OCI-LY1 (cell line): ENCODE measurements at regions not wholly inside any gene's neighbourhood (a gene's known extent, or its start where the extent isn't known, plus 50 kb on each side); places are given as distances from the start of the nearest gene placed in this dataset.

ENCODE experiments used
- H2AFZ ChIP-seq: fragments of 200-600 bp; sonication (generic), shearing (Covaris generic); 2 replicates; pipeline ENCODE4 v1.6.0; 2014; ENCODE audit warnings: antibody characterized with exemption, mild to moderate bottlenecking, low read length
- H3F3A ChIP-seq: fragments of 200-600 bp; sonication (generic), shearing (Covaris generic); 2 replicates; pipeline ENCODE4 v1.6.0; 2014; ENCODE audit warnings: mild to moderate bottlenecking, antibody characterized with exemption, low read length, moderate library complexity; ENCODE audit not compliant: insufficient read depth
- H3K27ac ChIP-seq: fragments of 200-600 bp; sonication (generic); 2 replicates; pipeline ENCODE4 v1.5.1; 2014; ENCODE audit warnings: low read length, mixed run types, mild to moderate bottlenecking, low read depth; ENCODE audit not compliant: poor library complexity, severe bottlenecking
- H3K27me3 ChIP-seq: fragments of 200-600 bp; sonication (generic); 2 replicates; pipeline ENCODE4 v1.6.0; 2014; ENCODE audit warnings: antibody characterized with exemption, mild to moderate bottlenecking, low read length, moderate library complexity; ENCODE audit not compliant: insufficient read depth
- H3K36me3 ChIP-seq: fragments of 200-600 bp; sonication (generic); 2 replicates; pipeline ENCODE4 v1.6.1; 2014; ENCODE audit warnings: mild to moderate bottlenecking, antibody characterized with exemption, low read length, moderate library complexity, mixed read lengths; ENCODE audit not compliant: insufficient read depth
- H3K4me1 ChIP-seq: fragments of 200-600 bp; sonication (generic); 2 replicates; pipeline ENCODE4 v1.5.1; 2014; ENCODE audit warnings: mild to moderate bottlenecking, low read length, moderate library complexity; ENCODE audit not compliant: insufficient read depth, severe bottlenecking
- H3K4me2 ChIP-seq: fragments of 200-600 bp; sonication (generic), shearing (Covaris generic); 2 replicates; pipeline ENCODE4 v1.6.1; 2014; ENCODE audit warnings: low read length
- H3K4me3 ChIP-seq: fragments of 200-600 bp; sonication (generic); 2 replicates; pipeline ENCODE4 v1.5.1; 2014; ENCODE audit warnings: low read length, low read depth, mild to moderate bottlenecking, mixed read lengths; ENCODE audit not compliant: poor library complexity, severe bottlenecking
- H3K79me2 ChIP-seq: fragments of 200-600 bp; shearing (Covaris generic); 2 replicates; pipeline ENCODE4 v1.6.1; 2016; ENCODE audit warnings: mixed run types, low read length, mixed read lengths; ENCODE audit not compliant: insufficient read depth
- H3K9ac ChIP-seq: fragments of 200-600 bp; sonication (generic), shearing (Covaris generic); 2 replicates; pipeline ENCODE4 v1.6.1; 2014; ENCODE audit warnings: mild to moderate bottlenecking, low read length, mixed read lengths
- H3K9me2 ChIP-seq: fragments of 200-600 bp; sonication (generic), shearing (Covaris generic); 2 replicates; pipeline ENCODE4 v1.6.1; 2014; ENCODE audit warnings: low read depth, mild to moderate bottlenecking, low read length, mixed read lengths
- H3K9me3 ChIP-seq: fragments of 200-600 bp; shearing (Covaris generic); 2 replicates; pipeline ENCODE4 v1.6.1; 2014; ENCODE audit warnings: low read length, mixed read lengths
- H4K20me1 ChIP-seq: fragments of 200-600 bp; sonication (generic), shearing (Covaris generic); 2 replicates; pipeline ENCODE4 v1.6.0; 2016; ENCODE audit warnings: mild to moderate bottlenecking, low read length; ENCODE audit not compliant: insufficient read depth
- CTCF ChIP-seq: fragments of 200-600 bp; sonication (generic), shearing (Covaris generic); IDR thresholded peaks from 2 replicates; pipeline ENCODE4 v1.5.1; 2017; ENCODE audit warnings: mild to moderate bottlenecking, antibody characterized with exemption, low read length, moderate library complexity, mixed read lengths
- EZH2 ChIP-seq: fragments of 200-600 bp; sonication (generic), shearing (Covaris generic); IDR thresholded peaks from 2 replicates; pipeline ENCODE4 v1.8.0; 2017; ENCODE audit warnings: borderline replicate concordance, mixed run types, mild to moderate bottlenecking, antibody characterized with exemption, low read length, moderate library complexity, mixed read lengths

GRCh38 chr14:96975116-96975515 lies 177.9 kb downstream of the VRK1 start:
- Histone ChIP-seq H3K4me3 (no peak overlapping the region), H3K27ac (no peak overlapping the region), H3F3A (no peaks in the 10 kb centered on the region), H3K4me1 (no peaks in the 10 kb centered on the region), H2AFZ (no peak overlapping the region), H3K9ac (no peak overlapping the region), H3K9me3 (0 out of 2 replicates have a peak, but pooled peaks cover 4% of the 10 kb centered on the region), H3K36me3 (no peaks in the 10 kb centered on the region), H3K27me3 (no peaks in the 10 kb centered on the region), H3K79me2 (no peaks in the 10 kb centered on the region), H3K4me2 (no peak overlapping the region), H3K9me2 (no peaks in the 10 kb centered on the region), H4K20me1 (no peaks in the 10 kb centered on the region)
- no peak for TF ChIP-seq EZH2
- no peak for TF ChIP-seq CTCF

GRCh38 chr14:96978525-96979272 lies 181.5 kb downstream of the VRK1 start:
- Histone ChIP-seq H3K4me1 (no peaks in the 10 kb centered on the region), H3K4me3 (no peak overlapping the region), H3K9me2 (no peaks in the 10 kb centered on the region), H3K9me3 (0 out of 2 replicates have a peak, but pooled peaks cover 4% of the 10 kb centered on the region), H3K4me2 (no peak overlapping the region), H3F3A (no peaks in the 10 kb centered on the region), H2AFZ (no peak overlapping the region), H3K36me3 (no peaks in the 10 kb centered on the region), H3K27ac (no peak overlapping the region), H3K9ac (no peak overlapping the region), H3K27me3 (no peaks in the 10 kb centered on the region; the same call in 1 of the 2 replicates), H3K79me2 (no peaks in the 10 kb centered on the region), H4K20me1 (no peaks in the 10 kb centered on the region)
- no peak for TF ChIP-seq EZH2
- no peak for TF ChIP-seq CTCF

- Histone ChIP-seq H3K27me3 (no peaks in the 10 kb centered on the region; the same call in 1 of the 2 replicates), H3K9ac (no peak overlapping the region), H3K9me3 (0 out of 2 replicates have a peak, but pooled peaks cover 4% of the 10 kb centered on the region), H3K4me3 (no peak overlapping the region), H3K9me2 (no peaks in the 10 kb centered on the region), H2AFZ (no peak overlapping the region), H3K79me2 (no peaks in the 10 kb centered on the region), H3F3A (no peaks in the 10 kb centered on the region), H3K4me2 (no peak overlapping the region), H3K36me3 (no peaks in the 10 kb centered on the region), H3K27ac (no peak overlapping the region), H3K4me1 (no peaks in the 10 kb centered on the region), H4K20me1 (no peaks in the 10 kb centered on the region)
- TF ChIP-seq CTCF (no peak), EZH2 (no peak)
Observed at GRCh38 chr14:96979611-96980074, 182.5 kb downstream of the VRK1 start.
